Stimulated activated CD8-positive, alpha-beta memory T cell treated with anti-CD3 and anti-CD28 coated beads, Interleukin-4, amount 100 ng/mL, for 48 hours (primary cell): ENCODE measurements at regions not wholly inside any gene's neighbourhood (a gene's known extent, or its start where the extent isn't known, plus 50 kb on each side); places are given as distances from the start of the nearest gene placed in this dataset.
A peak's percentile ranks its signal among the peaks of the same experiment; 100 is the strongest.
"Not testable (repeated sequence)": the region's sequence is repeated elsewhere in the genome, so short reads cannot be mapped to it uniquely, and the experiment has no call there.

Source experiments
- DNase-seq: peaks from one replicate; pipeline ENCODE4 v3.0.0-alpha.2; 2020

- no peak for DNase-seq
These were observed 1280.6 kb upstream of the ACO1 start for GRCh38 chr9:31103836-31104235.

GRCh38 chr9:31104249-31104648 lies 1280.2 kb upstream of the ACO1 start:
- no peak for DNase-seq

- no peak for DNase-seq
These were observed 1272.0 kb upstream of the ACO1 start for GRCh38 chr9:31112491-31112890.

GRCh38 chr9:31114346-31114745 lies 1270.1 kb upstream of the ACO1 start:
- DNase-seq: no peak

- no peak for DNase-seq
These were observed 1264.5 kb upstream of the ACO1 start for GRCh38 chr9:31119890-31120454.

- DNase-seq: no peak
These were observed 1260.1 kb upstream of the ACO1 start for GRCh38 chr9:31124389-31124788.

- DNase-seq: no peak
These were observed 1248.9 kb upstream of the ACO1 start for GRCh38 chr9:31135567-31135966.

GRCh38 chr9:31136524-31136923 lies 1247.9 kb upstream of the ACO1 start:
- no peak for DNase-seq

- no peak for DNase-seq
These were observed 1247.0 kb upstream of the ACO1 start for GRCh38 chr9:31137176-31138160.

- DNase-seq: no peak
These were observed 1244.1 kb upstream of the ACO1 start for GRCh38 chr9:31140316-31140715.

GRCh38 chr9:31142456-31142855 lies 1242.0 kb upstream of the ACO1 start:
- no peak for DNase-seq

- DNase-seq: no peak
These were observed 1239.8 kb upstream of the ACO1 start for GRCh38 chr9:31144614-31145013.

- DNase-seq: no peak
These were observed 1237.8 kb upstream of the ACO1 start for GRCh38 chr9:31146485-31147166.

- DNase-seq: no peak
These were observed 1231.1 kb upstream of the ACO1 start for GRCh38 chr9:31153250-31153840.

- DNase-seq: no peak
These were observed 1217.9 kb upstream of the ACO1 start for GRCh38 chr9:31166516-31166915.

- no peak for DNase-seq
These were observed 1216.3 kb upstream of the ACO1 start for GRCh38 chr9:31168161-31168560.

- DNase-seq: no peak
These were observed 1209.8 kb upstream of the ACO1 start for GRCh38 chr9:31174681-31175080.

- no peak for DNase-seq
These were observed 1200.6 kb upstream of the ACO1 start for GRCh38 chr9:31183866-31184265.

GRCh38 chr9:31185831-31186230 lies 1198.6 kb upstream of the ACO1 start:
- no peak for DNase-seq

- no peak for DNase-seq
These were observed 1195.9 kb upstream of the ACO1 start for GRCh38 chr9:31188496-31188895.

GRCh38 chr9:31210978-31211570 lies 1173.4 kb upstream of the ACO1 start:
- DNase-seq: peak; percentile 29

GRCh38 chr9:31229976-31230375 lies 1154.5 kb upstream of the ACO1 start:
- not testable (repeated sequence) for DNase-seq

GRCh38 chr9:31232485-31232884 lies 1152.0 kb upstream of the ACO1 start:
- DNase-seq: no peak
